ENCODE measurements at regions not wholly inside any gene's neighbourhood (a gene's known extent, or its start where the extent isn't known, plus 50 kb on each side); places are given as distances from the start of the nearest gene placed in this dataset.

DNA sequence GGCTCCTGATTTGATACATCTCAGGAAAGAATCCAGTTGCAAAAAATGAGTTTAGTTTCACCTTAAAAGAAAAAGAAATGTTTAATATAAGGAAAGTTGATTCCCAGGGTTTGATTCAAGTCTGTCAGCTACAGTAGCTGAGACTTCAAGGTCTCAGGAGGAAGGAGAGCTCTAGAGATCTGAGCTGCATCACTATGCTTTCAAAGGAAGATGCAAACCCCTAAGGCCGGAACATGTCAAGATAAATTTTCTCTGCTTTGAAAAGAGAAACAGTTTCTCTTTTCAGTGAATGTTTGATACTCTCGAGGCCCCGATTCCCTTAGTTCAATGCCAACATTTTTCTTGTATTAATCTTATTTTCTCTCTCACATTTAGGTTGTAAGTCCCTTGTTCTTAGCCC lies 128.6 kb downstream of the RGPD3 start:
- Histone ChIP-seq H3K4me1 (ENCODE audit: insufficient read depth, low read length) (no peaks in the 10 kb centered on the region), H2AFZ (ENCODE audit: low read length) (no peak overlapping the region), H3K4me2 (ENCODE audit: low read length) (no peak overlapping the region), H3F3A (ENCODE audit: low read length, unreplicated experiment) (no peaks in the 10 kb centered on the region), H3K9ac (ENCODE audit: low read length) (no peak overlapping the region), H3K27me3 (ENCODE audit: low read length) (peaks cover 69% of the 10 kb centered on the region), H3K36me3 (ENCODE audit: low read depth, low read length) (no peaks in the 10 kb centered on the region), H3K9me3 (ENCODE audit: low read length) (no peaks in the 10 kb centered on the region), H3K79me2 (ENCODE audit: low read length) (no peaks in the 10 kb centered on the region), H4K20me1 (ENCODE audit: low read length) (no peaks in the 10 kb centered on the region), H3K4me3 (ENCODE audit: low read length) (no peak overlapping the region), H3K27ac (ENCODE audit: low read length) (no peak overlapping the region), H3K9me2 (replicated peaks; ENCODE audit: low read length) (no peaks in the 10 kb centered on the region)
- ChIA-PET POLR2A (ENCODE audit: unreplicated experiment) (no interaction called here), CTCF (no interaction called here)
- BruUV-seq (replicated peaks), result no TSS peak
- no peak for TF ChIP-seq EZH2 (IDR thresholded peaks at IDR 0.05; ENCODE audit: low read length, unreplicated experiment)
- TF ChIP-seq EZH2phosphoT487 (IDR thresholded peaks at IDR 0.05; ENCODE audit: borderline replicate concordance, low read length), result no peak
- TF ChIP-seq, protein P1, sequence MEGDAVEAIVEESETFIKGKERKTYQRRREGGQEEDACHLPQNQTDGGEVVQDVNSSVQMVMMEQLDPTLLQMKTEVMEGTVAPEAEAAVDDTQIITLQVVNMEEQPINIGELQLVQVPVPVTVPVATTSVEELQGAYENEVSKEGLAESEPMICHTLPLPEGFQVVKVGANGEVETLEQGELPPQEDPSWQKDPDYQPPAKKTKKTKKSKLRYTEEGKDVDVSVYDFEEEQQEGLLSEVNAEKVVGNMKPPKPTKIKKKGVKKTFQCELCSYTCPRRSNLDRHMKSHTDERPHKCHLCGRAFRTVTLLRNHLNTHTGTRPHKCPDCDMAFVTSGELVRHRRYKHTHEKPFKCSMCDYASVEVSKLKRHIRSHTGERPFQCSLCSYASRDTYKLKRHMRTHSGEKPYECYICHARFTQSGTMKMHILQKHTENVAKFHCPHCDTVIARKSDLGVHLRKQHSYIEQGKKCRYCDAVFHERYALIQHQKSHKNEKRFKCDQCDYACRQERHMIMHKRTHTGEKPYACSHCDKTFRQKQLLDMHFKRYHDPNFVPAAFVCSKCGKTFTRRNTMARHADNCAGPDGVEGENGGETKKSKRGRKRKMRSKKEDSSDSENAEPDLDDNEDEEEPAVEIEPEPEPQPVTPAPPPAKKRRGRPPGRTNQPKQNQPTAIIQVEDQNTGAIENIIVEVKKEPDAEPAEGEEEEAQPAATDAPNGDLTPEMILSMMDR (conservative IDR thresholded peaks at IDR 0.05; ENCODE audit: low read depth, low read length), result no peak
- intact Hi-C loops (cut with micrococcal nuclease), result no loop called here
- ATAC-seq (no peak), DNase-seq (no peak)

DNA sequence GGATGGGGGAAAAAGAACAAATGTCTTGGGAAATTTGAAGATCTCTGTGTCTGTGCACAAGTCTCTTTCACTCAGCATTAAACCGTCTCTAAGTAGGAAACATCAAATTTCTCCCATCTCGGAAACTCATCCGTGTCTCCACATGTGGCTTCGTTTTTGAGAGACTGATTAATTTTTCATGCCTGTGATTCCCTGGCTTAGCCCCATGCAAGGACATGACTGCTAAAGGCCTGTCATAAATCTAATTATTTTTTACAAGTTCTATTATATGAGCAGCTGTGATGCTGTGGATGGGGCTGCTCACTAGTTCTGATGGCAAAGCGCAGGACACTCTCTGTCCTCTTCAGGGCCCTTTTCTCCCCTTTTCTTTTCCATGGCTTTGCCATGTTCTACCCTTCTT lies 129.1 kb downstream of the RGPD3 start:
- BruUV-seq (replicated peaks), result no TSS peak
- Histone ChIP-seq H3K36me3 (ENCODE audit: low read depth, low read length) (no peaks in the 10 kb centered on the region), H3K9me2 (replicated peaks; ENCODE audit: low read length) (no peaks in the 10 kb centered on the region), H3F3A (ENCODE audit: low read length, unreplicated experiment) (no peaks in the 10 kb centered on the region), H3K9ac (ENCODE audit: low read length) (no peak overlapping the region), H3K27ac (ENCODE audit: low read length) (no peak overlapping the region), H3K9me3 (ENCODE audit: low read length) (no peaks in the 10 kb centered on the region), H3K4me3 (ENCODE audit: low read length) (no peak overlapping the region), H3K79me2 (ENCODE audit: low read length) (no peaks in the 10 kb centered on the region), H3K27me3 (ENCODE audit: low read length) (peaks cover 67% of the 10 kb centered on the region), H3K4me1 (ENCODE audit: insufficient read depth, low read length) (no peaks in the 10 kb centered on the region), H3K4me2 (ENCODE audit: low read length) (no peak overlapping the region), H2AFZ (ENCODE audit: low read length) (no peak overlapping the region), H4K20me1 (ENCODE audit: low read length) (no peaks in the 10 kb centered on the region)
- no peak for DNase-seq
- TF ChIP-seq EZH2 (IDR thresholded peaks at IDR 0.05; ENCODE audit: low read length, unreplicated experiment) (no peak), EZH2phosphoT487 (IDR thresholded peaks at IDR 0.05; ENCODE audit: borderline replicate concordance, low read length) (no peak)
- TF ChIP-seq, protein P1 (conservative IDR thresholded peaks at IDR 0.05; ENCODE audit: low read depth, low read length), result no peak
- CTCF ChIA-PET, result no interaction called here
- no peak for ATAC-seq
- POLR2A ChIA-PET (ENCODE audit: unreplicated experiment), result no interaction called here
- intact Hi-C loops (cut with micrococcal nuclease), result no loop called here

DNA sequence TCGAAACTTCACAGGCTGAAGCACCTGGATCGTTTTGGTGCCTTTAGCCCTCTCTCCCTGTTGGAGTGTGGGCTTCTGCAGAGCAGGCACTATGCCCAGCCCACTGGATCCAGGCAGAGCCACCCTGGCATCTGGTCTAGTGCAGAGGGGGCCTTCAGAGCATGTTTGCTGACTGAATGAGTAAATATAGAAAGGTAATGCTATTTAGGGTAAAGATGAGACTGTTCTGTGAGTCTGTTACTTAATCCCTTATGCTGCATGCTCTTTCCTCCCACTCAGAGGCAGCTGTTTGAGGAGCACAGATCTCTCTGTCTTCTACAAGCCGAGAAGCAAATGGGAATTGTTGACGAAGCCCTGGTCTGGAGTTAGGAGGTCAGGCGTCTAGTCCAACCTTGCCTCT lies 130.2 kb downstream of the RGPD3 start:
- Histone ChIP-seq H2AFZ (ENCODE audit: low read length) (no peak overlapping the region), H3K27me3 (ENCODE audit: low read length) (peaks cover 64% of the 10 kb centered on the region), H4K20me1 (ENCODE audit: low read length) (no peaks in the 10 kb centered on the region), H3K9ac (ENCODE audit: low read length) (no peak overlapping the region), H3K36me3 (ENCODE audit: low read depth, low read length) (no peaks in the 10 kb centered on the region), H3K4me2 (ENCODE audit: low read length) (no peak overlapping the region), H3K27ac (ENCODE audit: low read length) (no peak overlapping the region), H3K4me3 (ENCODE audit: low read length) (no peak overlapping the region), H3K79me2 (ENCODE audit: low read length) (no peaks in the 10 kb centered on the region), H3K9me2 (replicated peaks; ENCODE audit: low read length) (no peaks in the 10 kb centered on the region), H3K4me1 (ENCODE audit: insufficient read depth, low read length) (no peaks in the 10 kb centered on the region), H3K9me3 (ENCODE audit: low read length) (no peaks in the 10 kb centered on the region), H3F3A (ENCODE audit: low read length, unreplicated experiment) (no peaks in the 10 kb centered on the region)
- CTCF ChIA-PET, result no interaction called here
- no peak for ATAC-seq
- DNase-seq, result no peak
- POLR2A ChIA-PET (ENCODE audit: unreplicated experiment), result no interaction called here
- TF ChIP-seq EZH2 (IDR thresholded peaks at IDR 0.05; ENCODE audit: low read length, unreplicated experiment), result no peak
- TF ChIP-seq, protein P1 (conservative IDR thresholded peaks at IDR 0.05; ENCODE audit: low read depth, low read length), result no peak
- no peak for TF ChIP-seq EZH2phosphoT487 (IDR thresholded peaks at IDR 0.05; ENCODE audit: borderline replicate concordance, low read length)
- BruUV-seq (replicated peaks), result no TSS peak
- intact Hi-C loops (cut with micrococcal nuclease), result no loop called here
